ENCODE measurements at regions not wholly inside any gene's neighbourhood (a gene's known extent, or its start where the extent isn't known, plus 50 kb on each side); places are given as distances from the start of the nearest gene placed in this dataset.
"Not testable (repeated sequence)": the region's sequence is repeated elsewhere in the genome, so short reads cannot be mapped to it uniquely, and the experiment has no call there.

DNA sequence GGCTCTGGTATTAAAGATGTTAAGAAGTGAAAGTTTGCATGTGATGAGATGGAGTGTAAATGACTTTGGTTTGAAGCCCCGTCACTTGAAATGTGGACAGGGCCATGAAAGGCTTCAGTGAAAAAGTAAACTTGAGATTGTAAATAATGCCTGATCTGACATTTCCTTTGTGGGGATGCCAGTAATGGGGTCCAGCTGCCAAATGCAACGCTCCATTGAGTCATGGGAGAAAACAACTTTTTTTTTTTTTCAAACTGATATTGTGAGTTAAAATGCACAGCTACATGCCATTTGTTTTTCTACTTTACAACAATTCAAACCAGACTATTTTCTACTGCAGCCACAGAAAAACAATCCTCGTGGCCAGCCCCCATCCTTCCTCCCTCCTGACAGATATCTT is 327.0 kb upstream of the TNC start:
- no peak for DNase-seq (ENCODE audit: low read depth)
- TF ChIP-seq, protein P1, sequence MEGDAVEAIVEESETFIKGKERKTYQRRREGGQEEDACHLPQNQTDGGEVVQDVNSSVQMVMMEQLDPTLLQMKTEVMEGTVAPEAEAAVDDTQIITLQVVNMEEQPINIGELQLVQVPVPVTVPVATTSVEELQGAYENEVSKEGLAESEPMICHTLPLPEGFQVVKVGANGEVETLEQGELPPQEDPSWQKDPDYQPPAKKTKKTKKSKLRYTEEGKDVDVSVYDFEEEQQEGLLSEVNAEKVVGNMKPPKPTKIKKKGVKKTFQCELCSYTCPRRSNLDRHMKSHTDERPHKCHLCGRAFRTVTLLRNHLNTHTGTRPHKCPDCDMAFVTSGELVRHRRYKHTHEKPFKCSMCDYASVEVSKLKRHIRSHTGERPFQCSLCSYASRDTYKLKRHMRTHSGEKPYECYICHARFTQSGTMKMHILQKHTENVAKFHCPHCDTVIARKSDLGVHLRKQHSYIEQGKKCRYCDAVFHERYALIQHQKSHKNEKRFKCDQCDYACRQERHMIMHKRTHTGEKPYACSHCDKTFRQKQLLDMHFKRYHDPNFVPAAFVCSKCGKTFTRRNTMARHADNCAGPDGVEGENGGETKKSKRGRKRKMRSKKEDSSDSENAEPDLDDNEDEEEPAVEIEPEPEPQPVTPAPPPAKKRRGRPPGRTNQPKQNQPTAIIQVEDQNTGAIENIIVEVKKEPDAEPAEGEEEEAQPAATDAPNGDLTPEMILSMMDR (IDR thresholded peaks at IDR 0.05; ENCODE audit: low read depth, low read length, missing control alignments), result no peak
- in situ Hi-C loops (cut with HindIII; ENCODE audit: low sequenced_read_pairs), result no loop called here

DNA sequence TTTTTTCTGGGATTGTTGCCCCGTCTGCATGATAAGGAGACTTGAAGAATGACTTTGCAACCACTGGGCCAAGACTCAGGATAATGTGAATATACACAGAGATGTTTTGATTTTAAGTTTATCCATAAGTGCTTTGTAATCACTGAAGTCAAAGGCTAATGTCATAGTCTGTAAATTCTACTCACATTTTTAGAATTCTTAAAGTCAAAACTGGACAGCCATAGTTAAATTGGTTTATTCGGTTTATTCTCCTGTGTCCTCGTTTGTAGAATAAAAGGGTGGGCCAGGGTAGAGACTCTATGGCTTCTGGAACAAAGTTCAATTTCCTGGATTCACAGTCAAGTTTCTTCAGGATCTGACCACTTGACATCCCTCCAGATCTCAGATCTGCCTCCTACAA is 327.7 kb upstream of the TNC start:
- TF ChIP-seq, protein P1 (IDR thresholded peaks at IDR 0.05; ENCODE audit: low read depth, low read length, missing control alignments), result no peak
- in situ Hi-C loops (cut with HindIII; ENCODE audit: low sequenced_read_pairs), result no loop called here
- no peak overlapping the region for H3K4me3 ChIP-seq (ENCODE audit: low read depth, low read length)
- DNase-seq (ENCODE audit: low read depth), result no peak

More for the DNA sequence above, 327.0 kb upstream of the TNC start:
- H3K4me3 ChIP-seq (ENCODE audit: low read depth, low read length), result no peak overlapping the region

- in situ Hi-C loops (cut with HindIII; ENCODE audit: low sequenced_read_pairs), result no loop called here
- H3K4me3 ChIP-seq (ENCODE audit: low read depth, low read length), result no peak overlapping the region
- no peak for DNase-seq (ENCODE audit: low read depth)
- TF ChIP-seq, protein P1 (IDR thresholded peaks at IDR 0.05; ENCODE audit: low read depth, low read length, missing control alignments), result no peak
Observed at GRCh38 chr9:115456515-115456914, 338.6 kb upstream of the TNC start.

DNA sequence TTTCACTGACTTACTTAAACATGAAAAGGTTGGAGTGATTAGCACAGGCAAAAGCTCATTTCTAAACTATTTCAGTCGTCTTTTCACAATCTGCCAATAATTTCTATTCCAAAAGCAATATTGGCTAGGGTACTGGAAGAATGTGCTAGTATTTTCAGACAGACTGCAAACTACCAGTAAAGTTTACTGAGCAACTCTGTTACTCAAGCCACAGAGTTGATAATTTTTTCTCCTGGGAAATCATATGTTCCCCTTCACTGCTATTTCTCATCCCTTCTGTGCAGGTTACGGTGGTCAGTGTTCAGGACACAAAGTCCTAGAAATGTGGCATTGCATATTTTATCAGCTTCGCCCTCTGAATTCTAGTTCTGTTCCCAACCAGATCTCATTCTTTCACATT is 343.3 kb upstream of the TNC start:
- H3K4me3 ChIP-seq (ENCODE audit: low read depth, low read length), result no peak overlapping the region
- DNase-seq (ENCODE audit: low read depth), result no peak
- in situ Hi-C loops (cut with HindIII; ENCODE audit: low sequenced_read_pairs), result no loop called here
- TF ChIP-seq, protein P1 (IDR thresholded peaks at IDR 0.05; ENCODE audit: low read depth, low read length, missing control alignments), result no peak

DNA sequence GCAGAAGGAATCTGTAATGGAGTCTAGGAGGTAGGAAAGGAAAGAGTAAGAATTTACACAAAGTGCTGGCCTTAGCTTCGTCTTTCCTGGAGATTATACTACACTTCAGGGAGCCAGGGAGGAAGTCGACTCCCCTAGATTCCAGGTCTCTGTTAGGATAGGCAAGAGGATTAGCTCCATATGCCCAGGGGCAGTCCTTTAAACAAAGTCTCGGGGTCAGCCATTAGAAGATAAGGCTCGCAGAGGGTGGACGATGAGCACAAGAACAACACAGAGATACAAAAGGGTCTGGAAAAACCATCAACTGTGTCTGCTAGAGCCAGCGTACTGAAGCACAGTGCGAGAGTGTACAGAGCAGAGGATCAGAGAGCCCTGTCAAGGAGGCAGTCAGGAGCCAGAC is 344.7 kb upstream of the TNC start:
- TF ChIP-seq, protein P1 (IDR thresholded peaks at IDR 0.05; ENCODE audit: low read depth, low read length, missing control alignments), result no peak
- in situ Hi-C loops (cut with HindIII; ENCODE audit: low sequenced_read_pairs), result no loop called here
- DNase-seq (ENCODE audit: low read depth), result no peak
- no peak overlapping the region for H3K4me3 ChIP-seq (ENCODE audit: low read depth, low read length)

DNA sequence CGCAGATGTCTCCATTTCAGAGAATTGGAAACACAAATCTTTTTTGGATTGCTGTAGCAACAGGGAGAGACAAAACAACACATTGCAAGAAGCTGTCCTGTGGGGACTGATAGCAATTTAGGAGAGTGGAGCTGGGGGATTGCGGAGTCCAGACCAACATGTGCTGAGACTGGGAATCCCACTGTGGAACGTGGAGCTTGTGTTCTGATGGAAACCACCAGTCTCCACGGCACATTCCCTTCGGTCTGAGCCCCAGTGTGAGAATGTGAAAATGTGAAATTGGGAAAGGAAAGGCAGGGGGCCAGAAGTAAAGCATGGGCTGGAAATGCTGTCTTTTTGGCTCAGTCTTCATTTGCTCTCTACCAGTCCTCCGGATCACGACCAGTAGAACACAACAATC is 348.8 kb upstream of the TNC start:
- TF ChIP-seq, protein P1 (IDR thresholded peaks at IDR 0.05; ENCODE audit: low read depth, low read length, missing control alignments), result no peak
- in situ Hi-C loops (cut with HindIII; ENCODE audit: low sequenced_read_pairs), result no loop called here
- H3K4me3 ChIP-seq (ENCODE audit: low read depth, low read length), result no peak overlapping the region
- no peak for DNase-seq (ENCODE audit: low read depth)

DNA sequence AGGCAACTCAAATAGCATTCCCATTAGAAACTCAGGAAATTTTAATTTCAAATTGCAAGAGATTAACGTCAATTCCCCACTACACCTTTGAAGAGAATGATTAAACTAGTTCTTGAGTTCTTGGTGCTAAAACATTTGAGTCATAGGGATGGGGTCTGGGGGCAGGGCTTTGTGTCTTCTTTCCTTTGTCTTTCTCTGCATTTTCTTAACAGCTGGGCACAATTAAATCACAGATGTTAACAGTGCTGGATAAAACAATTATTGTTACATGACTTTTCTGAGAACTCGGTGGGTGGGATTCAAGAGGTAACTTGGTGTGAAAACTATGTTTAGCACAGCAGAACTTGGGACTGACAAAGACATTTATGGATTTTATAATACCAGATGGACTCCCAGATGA is 351.9 kb upstream of the TNC start:
- TF ChIP-seq, protein P1 (IDR thresholded peaks at IDR 0.05; ENCODE audit: low read depth, low read length, missing control alignments), result no peak
- no peak for DNase-seq (ENCODE audit: low read depth)
- in situ Hi-C loops (cut with HindIII; ENCODE audit: low sequenced_read_pairs), result no loop called here
- no peak overlapping the region for H3K4me3 ChIP-seq (ENCODE audit: low read depth, low read length)

GRCh38 chr9:115473032-115473431 is 355.1 kb upstream of the TNC start:
- DNase-seq (ENCODE audit: low read depth); in situ Hi-C loops (cut with HindIII; ENCODE audit: low sequenced_read_pairs): not testable (repeated sequence)

More at GRCh38 chr9:115473032-115473431, 355.1 kb upstream of the TNC start:
- H3K4me3 ChIP-seq (ENCODE audit: low read depth, low read length), result not testable (repeated sequence)

Data from astrocyte of the cerebellum (primary cell).